A549 (cell line): ENCODE measurements at regions not wholly inside any gene's neighbourhood (a gene's known extent, or its start where the extent isn't known, plus 50 kb on each side); places are given as distances from the start of the nearest gene placed in this dataset.

Source experiments
- ATAC-seq, 2 experiments: fragments of 200-7000 bp in 1 of 2; fragments of >200 bp in 1 of 2; cut with Nextera tagmentation in 1 of 2; cut with Tn5 transposase in 1 of 2; 3 replicates each; pipeline versions ENCODE4 v1.8.0 to v1.9.1; 2018 to 2020; ENCODE audit warnings: mild to moderate bottlenecking in 1 of 2, moderate library complexity in 1 of 2
- CTCF ChIA-PET: fragments of 300-600 bp; sonication (Branson Sonifier 250); formaldehyde crosslinking; extraction: SDS; loops from one replicate; lab custom pipeline; 2021; ENCODE audit warnings: antibody characterized with exemption, inconsistent platforms; lab: Yijun Ruan, JAX
- POLR2A ChIA-PET: fragments of 350-600 bp; formaldehyde crosslinking; extraction: SDS; loops from one replicate; lab custom pipeline; 2021; ENCODE audit warnings: antibody characterized with exemption, inconsistent platforms; lab: Yijun Ruan, JAX
- DNase-seq, 2 experiments: peaks; one replicate each; pipeline versions ENCODE4 v3.0.0 to v3.0.0-alpha.2; 2011 to 2016; ENCODE audit warnings: low read depth in 1 of 2, low spot score in 1 of 2
- FAIRE-seq: peaks from 2 replicates; lab custom pipeline; 2011; peaks lifted over from hg19 to GRCh38; lab: Jason Lieb, UNC
- H3K27ac ChIP-seq, 2 experiments: fragments of >200 bp; sonication (Bioruptor Twin); formaldehyde crosslinking; 3 replicates each; pipeline ENCODE4 v1.5.1; 2016 to 2017
- H3K4me1 ChIP-seq: fragments of >200 bp; sonication (Bioruptor Twin); formaldehyde crosslinking; 3 replicates; pipeline ENCODE4 v1.6.1; 2016
- H3K4me2 ChIP-seq: fragments of >200 bp; sonication (Bioruptor Twin); formaldehyde crosslinking; 3 replicates; pipeline ENCODE4 v1.6.1; 2016
- H3K4me3 ChIP-seq: fragments of >200 bp; sonication (Bioruptor Twin); formaldehyde crosslinking; 3 replicates; pipeline ENCODE4 v1.5.1; 2016
- H3K9me3 ChIP-seq: fragments of >200 bp; sonication (Bioruptor Twin); formaldehyde crosslinking; 3 replicates; pipeline ENCODE4 v1.6.1; 2016
- BHLHE40 ChIP-seq: IDR thresholded peaks from 2 replicates; pipeline ENCODE4 v1.6.1; 2012; ENCODE audit warnings: low read depth, low read length, inconsistent platforms
- CBX8 ChIP-seq: fragments of 200-600 bp; sonication (generic); IDR thresholded peaks from 2 replicates; pipeline ENCODE4 v1.6.1; 2016
- CEBPB ChIP-seq, 2 experiments: fragments of >200 bp in 1 of 2; sonication (Bioruptor Twin) in 1 of 2; formaldehyde crosslinking in 1 of 2; IDR thresholded peaks; 2 replicates each; pipeline ENCODE4 v1.6.1; 2012 to 2016
- CHD2 ChIP-seq: fragments of 150-350 bp; IDR thresholded peaks from 2 replicates; pipeline ENCODE4 v1.6.1; 2014; ENCODE audit warnings: low read length; ENCODE audit not compliant: partially characterized antibody
- EHMT2 ChIP-seq: fragments of 200-600 bp; sonication (generic); IDR thresholded peaks from 2 replicates; pipeline ENCODE4 v1.6.1; 2016; ENCODE audit warnings: antibody characterized with exemption, low read depth, mild to moderate bottlenecking, moderate library complexity
- EP300 ChIP-seq, 2 experiments: fragments of >200 bp; sonication (Bioruptor Twin); formaldehyde crosslinking; IDR thresholded peaks; 2 replicates in 1 of 2; 3 replicates in 1 of 2; pipeline ENCODE4 v1.6.1; 2016 to 2017
- FOSB ChIP-seq: fragments of 250-450 bp; sonication (Bioruptor Pico); IDR thresholded peaks from 2 replicates; pipeline ENCODE4 v1.5.0; 2020; ENCODE audit warnings: mild to moderate bottlenecking, moderate library complexity
- FOXS1 ChIP-seq: fragments of 250-450 bp; sonication (Bioruptor Pico); IDR thresholded peaks from 2 replicates; pipeline ENCODE4 v1.5.0; 2020; ENCODE audit warnings: mild to moderate bottlenecking, moderate library complexity
- HMGXB4 ChIP-seq: fragments of 250-450 bp; sonication (Bioruptor Pico); IDR thresholded peaks from 2 replicates; pipeline ENCODE4 v1.5.0; 2021; ENCODE audit warnings: mild to moderate bottlenecking, moderate library complexity, borderline replicate concordance
- HOXA7 ChIP-seq: fragments of 250-450 bp; sonication (Bioruptor Pico); IDR thresholded peaks from 2 replicates; pipeline ENCODE4 v1.5.0; 2020; ENCODE audit warnings: mild to moderate bottlenecking, moderate library complexity
- KDM1A ChIP-seq: fragments of 200-600 bp; sonication (generic); IDR thresholded peaks from 2 replicates; pipeline ENCODE4 v1.6.1; 2016; ENCODE audit warnings: low read depth, mild to moderate bottlenecking
- MAFK ChIP-seq: fragments of 450-650 bp; IDR thresholded peaks from 2 replicates; pipeline ENCODE4 v1.6.1; 2014; ENCODE audit not compliant: partially characterized antibody
- MAZ ChIP-seq: fragments of 150-350 bp; IDR thresholded peaks from 2 replicates; pipeline ENCODE4 v1.6.1; 2014; ENCODE audit warnings: antibody characterized with exemption, low read depth, low read length, borderline replicate concordance
- NFE2L2 ChIP-seq: fragments of 150-350 bp; conservative IDR thresholded peaks from 2 replicates; pipeline ENCODE4 v1.6.1; 2014; ENCODE audit warnings: low read length
- POLR2A ChIP-seq: IDR thresholded peaks from 2 replicates; pipeline ENCODE4 v1.6.1; 2012; ENCODE audit warnings: mild to moderate bottlenecking, low read length
- POLR2AphosphoS2 ChIP-seq: conservative IDR thresholded peaks from 2 replicates; pipeline ENCODE4 v1.6.1; 2012; ENCODE audit warnings: low read length, improper control_type of control experiment, inconsistent platforms
- RAD21 ChIP-seq, 2 experiments: fragments of >200 bp in 1 of 2; sonication (Bioruptor Twin) in 1 of 2; formaldehyde crosslinking in 1 of 2; IDR thresholded peaks in 1 of 2; conservative IDR thresholded peaks in 1 of 2; 2 replicates in 1 of 2; 3 replicates in 1 of 2; pipeline ENCODE4 v1.6.1; 2012 to 2018; ENCODE audit warnings: inconsistent platforms in 1 of 2
- RARB ChIP-seq: fragments of 250-450 bp; sonication (Bioruptor Pico); IDR thresholded peaks from 2 replicates; pipeline ENCODE4 v1.8.0; 2021; ENCODE audit warnings: mild to moderate bottlenecking, moderate library complexity
- RCOR1 ChIP-seq: fragments of 150-350 bp; IDR thresholded peaks from 2 replicates; pipeline ENCODE4 v1.6.1; 2014; ENCODE audit warnings: antibody characterized with exemption, low read length, low read depth
- SMC3 ChIP-seq: fragments of >200 bp; sonication (Bioruptor Twin); formaldehyde crosslinking; IDR thresholded peaks from 3 replicates; pipeline ENCODE4 v1.6.1; 2018; ENCODE audit warnings: inconsistent platforms
- TFCP2L1 ChIP-seq: fragments of 250-450 bp; sonication (Bioruptor Pico); IDR thresholded peaks from 2 replicates; pipeline ENCODE4 v1.5.0; 2021; ENCODE audit warnings: mild to moderate bottlenecking
- ZC3H11A ChIP-seq: fragments of 450-650 bp; IDR thresholded peaks from 2 replicates; pipeline ENCODE4 v1.6.1; 2014; ENCODE audit warnings: antibody characterized with exemption, mild to moderate bottlenecking
- ZFP36 ChIP-seq: fragments of 450-650 bp; IDR thresholded peaks from 2 replicates; pipeline ENCODE4 v1.6.1; 2014; ENCODE audit warnings: borderline replicate concordance; ENCODE audit not compliant: partially characterized antibody
- ZSCAN20 ChIP-seq: fragments of 250-450 bp; sonication (Bioruptor Pico); IDR thresholded peaks from 2 replicates; pipeline ENCODE4 v1.8.0; 2022; ENCODE audit warnings: mild to moderate bottlenecking, moderate library complexity
- WGBS: methylation state at CpG from one replicate; pipeline ENCODE4 v1.1.6; 2017; ENCODE audit errors: missing lambda C conversion rate; 5-methylcytosine and 5-hydroxymethylcytosine counted together
- TF ChIP-seq, protein P1 (sequence below): IDR thresholded peaks from 2 replicates; pipeline ENCODE4 v1.6.1; 2012
- TF ChIP-seq, protein P2 (sequence below): fragments of 450-650 bp; IDR thresholded peaks from 2 replicates; pipeline ENCODE4 v1.6.1; 2014; ENCODE audit warnings: antibody characterized with exemption
- TF ChIP-seq, protein P3 (sequence below): fragments of >200 bp; sonication (Bioruptor Twin); formaldehyde crosslinking; IDR thresholded peaks from 3 replicates; pipeline ENCODE4 v1.5.1; 2016

GRCh38 chr5:129821477-129822131 lies 73.7 kb downstream of the MINAR2 start:
- DNase-seq: no peak
- 0% methylated on average over 2 of the region's 2 CpGs for WGBS
- H3K4me3 ChIP-seq: no peak overlapping the region
- no peaks in the 10 kb centered on the region for H3K9me3 ChIP-seq
- no peak overlapping the region for H3K27ac ChIP-seq
- no peak for ATAC-seq
- no peaks in the 10 kb centered on the region for H3K4me1 ChIP-seq
- CTCF ChIA-PET: no interaction called here
- TF ChIP-seq, protein P1, sequence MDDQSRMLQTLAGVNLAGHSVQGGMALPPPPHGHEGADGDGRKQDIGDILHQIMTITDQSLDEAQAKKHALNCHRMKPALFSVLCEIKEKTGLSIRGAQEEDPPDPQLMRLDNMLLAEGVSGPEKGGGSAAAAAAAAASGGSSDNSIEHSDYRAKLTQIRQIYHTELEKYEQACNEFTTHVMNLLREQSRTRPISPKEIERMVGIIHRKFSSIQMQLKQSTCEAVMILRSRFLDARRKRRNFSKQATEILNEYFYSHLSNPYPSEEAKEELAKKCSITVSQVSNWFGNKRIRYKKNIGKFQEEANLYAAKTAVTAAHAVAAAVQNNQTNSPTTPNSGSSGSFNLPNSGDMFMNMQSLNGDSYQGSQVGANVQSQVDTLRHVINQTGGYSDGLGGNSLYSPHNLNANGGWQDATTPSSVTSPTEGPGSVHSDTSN: no peak
- TF ChIP-seq RAD21 (conservative IDR thresholded peaks at IDR 0.05 in 1 of 2, IDR thresholded peaks at IDR 0.05 in 1 of 2) (no peak), ZFP36 (no peak), TFCP2L1 (no peak), KDM1A (no peak), RCOR1 (no peak), FOXS1 (CRISPR knock-in tag) (no peak), SMC3 (no peak), FOSB (CRISPR knock-in tag) (no peak), CHD2 (no peak), CBX8 (no peak), POLR2A (no peak), MAZ (no peak), ZC3H11A (no peak), ZSCAN20 (no peak), POLR2AphosphoS2 (no peak), CEBPB (IDR thresholded peaks at IDR 0.05) (no peak), BHLHE40 (no peak), MAFK (no peak)
- TF ChIP-seq, protein P2, sequence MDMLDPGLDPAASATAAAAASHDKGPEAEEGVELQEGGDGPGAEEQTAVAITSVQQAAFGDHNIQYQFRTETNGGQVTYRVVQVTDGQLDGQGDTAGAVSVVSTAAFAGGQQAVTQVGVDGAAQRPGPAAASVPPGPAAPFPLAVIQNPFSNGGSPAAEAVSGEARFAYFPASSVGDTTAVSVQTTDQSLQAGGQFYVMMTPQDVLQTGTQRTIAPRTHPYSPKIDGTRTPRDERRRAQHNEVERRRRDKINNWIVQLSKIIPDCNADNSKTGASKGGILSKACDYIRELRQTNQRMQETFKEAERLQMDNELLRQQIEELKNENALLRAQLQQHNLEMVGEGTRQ: no peak
- FAIRE-seq: no peak
- POLR2A ChIA-PET: no interaction called here
- H3K4me2 ChIP-seq: no peak overlapping the region

GRCh38 chr5:129830288-129830687 lies 74.0 kb upstream of the CHSY3 start:
- H3K4me1 ChIP-seq: no peaks in the 10 kb centered on the region
- TF ChIP-seq FOXS1 (CRISPR knock-in tag) (no peak), HMGXB4 (CRISPR knock-in tag) (no peak), HOXA7 (CRISPR knock-in tag) (no peak), EP300 (IDR thresholded peaks at IDR 0.05) (no peak), NFE2L2 (no peak), CHD2 (no peak), CEBPB (IDR thresholded peaks at IDR 0.05) (no peak), EHMT2 (no peak), ZC3H11A (no peak), RARB (CRISPR knock-in tag) (no peak)
- TF ChIP-seq, protein P2: no peak
- TF ChIP-seq, protein P3, sequence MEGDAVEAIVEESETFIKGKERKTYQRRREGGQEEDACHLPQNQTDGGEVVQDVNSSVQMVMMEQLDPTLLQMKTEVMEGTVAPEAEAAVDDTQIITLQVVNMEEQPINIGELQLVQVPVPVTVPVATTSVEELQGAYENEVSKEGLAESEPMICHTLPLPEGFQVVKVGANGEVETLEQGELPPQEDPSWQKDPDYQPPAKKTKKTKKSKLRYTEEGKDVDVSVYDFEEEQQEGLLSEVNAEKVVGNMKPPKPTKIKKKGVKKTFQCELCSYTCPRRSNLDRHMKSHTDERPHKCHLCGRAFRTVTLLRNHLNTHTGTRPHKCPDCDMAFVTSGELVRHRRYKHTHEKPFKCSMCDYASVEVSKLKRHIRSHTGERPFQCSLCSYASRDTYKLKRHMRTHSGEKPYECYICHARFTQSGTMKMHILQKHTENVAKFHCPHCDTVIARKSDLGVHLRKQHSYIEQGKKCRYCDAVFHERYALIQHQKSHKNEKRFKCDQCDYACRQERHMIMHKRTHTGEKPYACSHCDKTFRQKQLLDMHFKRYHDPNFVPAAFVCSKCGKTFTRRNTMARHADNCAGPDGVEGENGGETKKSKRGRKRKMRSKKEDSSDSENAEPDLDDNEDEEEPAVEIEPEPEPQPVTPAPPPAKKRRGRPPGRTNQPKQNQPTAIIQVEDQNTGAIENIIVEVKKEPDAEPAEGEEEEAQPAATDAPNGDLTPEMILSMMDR: no peak
- TF ChIP-seq, all 56 proteins: peak for 0
- Histone ChIP-seq H3K9me3 (no peaks in the 10 kb centered on the region), H3K4me3 (no peak overlapping the region), H3K4me2 (no peak overlapping the region), H3K27ac (no peak overlapping the region)
- CTCF ChIA-PET: no interaction called here
- 12% methylated on average over 2 of the region's 2 CpGs for WGBS
- FAIRE-seq (no peak), ATAC-seq (no peak), DNase-seq (no peak)
- POLR2A ChIA-PET: no interaction called here
